HFF-Myc (cell line): ENCODE measurements at regions not wholly inside any gene's neighbourhood (a gene's known extent, or its start where the extent isn't known, plus 50 kb on each side); places are given as distances from the start of the nearest gene placed in this dataset.
"Not testable (repeated sequence)": the region's sequence is repeated elsewhere in the genome, so short reads cannot be mapped to it uniquely, and the experiment has no call there.

Experiments used
- DNase-seq: peaks from one replicate; pipeline ENCODE4 v3.0.0-alpha.2; 2011; ENCODE audit warnings: low read depth; ENCODE audit errors: extremely low read depth
- H3K4me3 ChIP-seq: replicated peaks from 2 replicates; pipeline ENCODE4 v1.5.1; 2011; ENCODE audit warnings: low read depth, mild to moderate bottlenecking, control low read depth, low read length
- CTCF ChIP-seq: IDR thresholded peaks from 2 replicates; pipeline ENCODE4 v1.5.1; 2012; ENCODE audit warnings: mild to moderate bottlenecking, low read depth, low read length, control low read depth; ENCODE audit errors: missing control alignments

- TF ChIP-seq CTCF, result no peak
- no peak overlapping the region for H3K4me3 ChIP-seq
- no peak for DNase-seq
These were observed 335.6 kb upstream of the LRRC4C start for GRCh38 chr11:41795004-41795403.

- DNase-seq, result no peak
These were observed 340.3 kb upstream of the LRRC4C start for GRCh38 chr11:41799754-41800153.

GRCh38 chr11:41803895-41804294 lies 344.4 kb upstream of the LRRC4C start:
- no peak overlapping the region for H3K4me3 ChIP-seq
- no peak for TF ChIP-seq CTCF
- no peak for DNase-seq

More at GRCh38 chr11:41799754-41800153, 340.3 kb upstream of the LRRC4C start:
- H3K4me3 ChIP-seq, result no peak overlapping the region
- TF ChIP-seq CTCF, result no peak

GRCh38 chr11:41816396-41816795 lies 356.9 kb upstream of the LRRC4C start:
- DNase-seq, result no peak
- H3K4me3 ChIP-seq, result no peak overlapping the region
- TF ChIP-seq CTCF, result no peak

- not testable (repeated sequence) for DNase-seq, H3K4me3 ChIP-seq
These were observed 364.8 kb upstream of the LRRC4C start for GRCh38 chr11:41824287-41824686.

- H3K4me3 ChIP-seq, result no peak overlapping the region
- DNase-seq, result no peak
- TF ChIP-seq CTCF, result no peak
These were observed 366.6 kb upstream of the LRRC4C start for GRCh38 chr11:41826085-41826484.

GRCh38 chr11:41836431-41836830 lies 377.0 kb upstream of the LRRC4C start:
- no peak for DNase-seq
- H3K4me3 ChIP-seq, result no peak overlapping the region
- no peak for TF ChIP-seq CTCF
